ENCODE measurements at regions not wholly inside any gene's neighbourhood (a gene's known extent, or its start where the extent isn't known, plus 50 kb on each side); places are given as distances from the start of the nearest gene placed in this dataset.

DNA sequence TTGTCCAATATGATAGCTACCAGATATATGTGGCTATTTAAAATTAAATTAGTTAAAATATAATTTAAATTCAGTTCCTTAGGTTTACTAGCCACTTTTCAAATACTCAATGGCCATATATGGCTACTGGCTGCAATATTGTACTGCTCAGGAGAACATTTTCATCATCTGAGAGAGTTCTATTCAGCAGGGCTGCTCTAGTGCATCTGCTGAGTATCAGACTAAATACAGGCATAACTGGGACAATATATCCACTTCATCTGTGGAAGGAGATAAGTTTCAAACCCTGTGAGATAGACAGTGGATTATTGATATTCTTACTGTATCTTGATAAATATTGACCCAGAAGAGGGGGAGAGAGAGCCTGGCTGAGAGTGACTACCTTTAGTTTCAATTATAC is 240.1 kb upstream of the ANKRD50 start:
- H3K4me3 ChIP-seq (ENCODE audit: low read depth in 1 of 2, low read length in 2 of 2) = no peak overlapping the region
- H3K9me3 ChIP-seq (ENCODE audit: low read length) = no peaks in the 10 kb centered on the region
- no peaks in the 10 kb centered on the region for H3K27me3 ChIP-seq (ENCODE audit: control insufficient read depth in 1 of 2, insufficient read depth in 2 of 2, low read length in 2 of 2)
- no peak overlapping the region for H3K9ac ChIP-seq (ENCODE audit: low read length)
- H3K27ac ChIP-seq (ENCODE audit: low read depth, low read length) = no peak overlapping the region
- no peaks in the 10 kb centered on the region for H3K4me1 ChIP-seq (ENCODE audit: insufficient read depth, low read length)
- H3K36me3 ChIP-seq (ENCODE audit: insufficient read depth, low read length) = no peaks in the 10 kb centered on the region

- H3K27ac ChIP-seq (ENCODE audit: low read depth, low read length) = no peak overlapping the region
- no peaks in the 10 kb centered on the region for H3K4me1 ChIP-seq (ENCODE audit: insufficient read depth, low read length)
- no peaks in the 10 kb centered on the region for H3K36me3 ChIP-seq (ENCODE audit: insufficient read depth, low read length)
Measured at GRCh38 chr4:124948976-124949597, 236.6 kb upstream of the ANKRD50 start.

DNA sequence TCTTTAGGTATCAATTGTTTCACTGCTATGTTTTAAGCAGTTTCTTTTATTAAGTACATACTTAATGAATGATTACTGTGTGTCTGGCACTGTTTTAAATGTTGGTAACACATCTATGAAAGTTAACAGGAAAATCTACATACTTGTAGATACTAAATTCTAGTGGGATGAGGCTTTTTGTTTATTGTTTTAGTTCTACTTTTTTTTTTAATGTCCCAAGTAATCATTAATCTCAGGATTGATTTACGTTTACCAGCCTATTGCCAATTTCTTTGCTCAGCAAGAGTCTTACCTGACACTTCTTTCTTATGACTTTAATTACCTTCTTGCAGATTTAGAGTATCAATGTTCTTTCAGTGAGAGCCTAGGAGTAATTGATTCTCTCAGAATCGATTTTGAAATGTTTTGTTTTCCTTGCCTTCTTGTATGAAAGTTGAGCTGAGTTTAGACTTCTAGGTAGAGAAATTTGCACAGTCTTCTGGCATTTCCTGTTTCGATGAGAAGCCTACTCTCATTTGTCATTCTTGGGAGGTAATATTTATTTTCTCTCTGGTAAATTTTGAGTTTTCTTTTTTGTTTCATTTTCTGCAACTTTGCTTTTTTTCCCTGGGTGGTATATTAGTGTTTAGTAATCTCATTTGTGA is 235.2 kb upstream of the ANKRD50 start:
- H3K36me3 ChIP-seq (ENCODE audit: insufficient read depth, low read length) = no peaks in the 10 kb centered on the region
- H3K9me3 ChIP-seq (ENCODE audit: low read length) = no peaks in the 10 kb centered on the region
- H3K27me3 ChIP-seq (ENCODE audit: control insufficient read depth in 1 of 2, insufficient read depth in 2 of 2, low read length in 2 of 2) = no peaks in the 10 kb centered on the region
- no peak overlapping the region for H3K27ac ChIP-seq (ENCODE audit: low read depth, low read length)
- H3K9ac ChIP-seq (ENCODE audit: low read length) = no peak overlapping the region
- H3K4me1 ChIP-seq (ENCODE audit: insufficient read depth, low read length) = no peaks in the 10 kb centered on the region
- H3K4me3 ChIP-seq (ENCODE audit: low read depth in 1 of 2, low read length in 2 of 2) = no peak overlapping the region

More at GRCh38 chr4:124948976-124949597, 236.6 kb upstream of the ANKRD50 start:
- no peaks in the 10 kb centered on the region for H3K27me3 ChIP-seq (ENCODE audit: control insufficient read depth in 1 of 2, insufficient read depth in 2 of 2, low read length in 2 of 2)
- no peaks in the 10 kb centered on the region for H3K9me3 ChIP-seq (ENCODE audit: low read length)
- no peak overlapping the region for H3K9ac ChIP-seq (ENCODE audit: low read length)
- no peak overlapping the region for H3K4me3 ChIP-seq (ENCODE audit: low read depth in 1 of 2, low read length in 2 of 2)

GRCh38 chr4:124946696-124947095 is 234.2 kb upstream of the ANKRD50 start:
- Histone ChIP-seq H3K9ac (ENCODE audit: low read length) (no peak overlapping the region), H3K27me3 (ENCODE audit: control insufficient read depth in 1 of 2, insufficient read depth in 2 of 2, low read length in 2 of 2) (no peaks in the 10 kb centered on the region), H3K9me3 (ENCODE audit: low read length) (no peaks in the 10 kb centered on the region), H3K4me3 (ENCODE audit: low read depth in 1 of 2, low read length in 2 of 2) (no peak overlapping the region), H3K27ac (ENCODE audit: low read depth, low read length) (no peak overlapping the region), H3K36me3 (ENCODE audit: insufficient read depth, low read length) (no peaks in the 10 kb centered on the region), H3K4me1 (ENCODE audit: insufficient read depth, low read length) (no peaks in the 10 kb centered on the region)

GRCh38 chr4:124945422-124945821 is 232.9 kb upstream of the ANKRD50 start:
- H3K27ac ChIP-seq (ENCODE audit: low read depth, low read length) = no peak overlapping the region
- H3K4me1 ChIP-seq (ENCODE audit: insufficient read depth, low read length) = no peaks in the 10 kb centered on the region
- H3K27me3 ChIP-seq (ENCODE audit: control insufficient read depth in 1 of 2, insufficient read depth in 2 of 2, low read length in 2 of 2) = no peaks in the 10 kb centered on the region
- no peaks in the 10 kb centered on the region for H3K36me3 ChIP-seq (ENCODE audit: insufficient read depth, low read length)
- H3K4me3 ChIP-seq (ENCODE audit: low read depth in 1 of 2, low read length in 2 of 2) = no peak overlapping the region
- no peaks in the 10 kb centered on the region for H3K9me3 ChIP-seq (ENCODE audit: low read length)
- no peak overlapping the region for H3K9ac ChIP-seq (ENCODE audit: low read length)

DNA sequence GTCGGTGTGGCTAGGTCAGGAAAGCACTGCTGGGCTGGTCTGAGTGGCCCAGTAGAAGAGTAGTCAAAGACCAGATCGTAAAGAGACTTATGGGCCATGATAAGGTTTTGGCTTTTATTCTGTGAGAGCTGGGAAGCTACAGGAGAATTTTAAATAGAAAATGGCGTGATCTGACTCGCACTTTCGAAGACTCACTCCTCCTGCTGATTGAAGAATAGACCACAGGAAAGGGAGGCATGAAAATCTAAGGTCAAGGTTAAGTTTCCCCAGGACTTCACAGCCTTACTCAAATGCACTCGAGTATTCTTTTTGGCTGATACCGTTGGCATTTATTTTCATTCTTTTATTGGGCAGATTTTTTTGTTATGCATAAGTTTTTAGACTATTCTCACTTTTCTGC is 231.4 kb upstream of the ANKRD50 start:
- H3K9me3 ChIP-seq (ENCODE audit: low read length) = no peaks in the 10 kb centered on the region
- no peaks in the 10 kb centered on the region for H3K4me1 ChIP-seq (ENCODE audit: insufficient read depth, low read length)
- no peak overlapping the region for H3K4me3 ChIP-seq (ENCODE audit: low read depth in 1 of 2, low read length in 2 of 2)
- no peaks in the 10 kb centered on the region for H3K36me3 ChIP-seq (ENCODE audit: insufficient read depth, low read length)
- H3K27me3 ChIP-seq (ENCODE audit: control insufficient read depth in 1 of 2, insufficient read depth in 2 of 2, low read length in 2 of 2) = no peaks in the 10 kb centered on the region
- no peak overlapping the region for H3K27ac ChIP-seq (ENCODE audit: low read depth, low read length)
- no peak overlapping the region for H3K9ac ChIP-seq (ENCODE audit: low read length)

DNA sequence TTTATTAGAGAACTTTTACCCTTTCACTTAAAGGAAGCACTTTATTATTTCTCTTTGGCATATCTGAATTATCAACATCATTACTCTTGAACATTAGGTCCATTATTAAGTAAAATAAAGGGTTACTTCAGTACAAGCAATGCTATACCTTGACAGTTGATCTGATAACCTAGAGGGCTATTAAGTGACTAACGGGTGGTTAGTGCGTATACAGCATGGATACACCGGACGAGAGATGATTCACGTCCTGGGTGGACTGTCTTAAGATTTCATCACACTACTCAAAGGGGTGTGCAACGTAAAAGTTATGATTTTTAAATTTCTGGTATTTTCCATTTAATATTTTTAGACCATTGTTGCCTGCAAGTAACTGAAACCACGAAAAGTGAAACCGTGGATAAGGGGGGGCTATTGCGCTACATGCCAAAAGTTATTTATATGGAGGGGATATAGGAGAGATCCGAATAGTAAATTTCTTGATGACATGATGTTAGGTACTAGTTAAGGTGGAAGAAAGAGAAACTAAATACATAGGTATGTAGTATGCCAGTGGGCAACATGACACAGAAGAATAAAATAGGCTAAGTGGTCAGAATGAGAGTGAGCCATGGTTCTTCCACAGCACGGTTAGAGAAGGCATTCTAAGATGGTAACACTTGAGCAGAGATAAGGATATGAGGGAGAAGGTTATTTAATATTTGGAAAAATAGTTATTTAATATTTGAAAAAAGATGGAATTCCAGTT is 230.8 kb upstream of the ANKRD50 start:
- Histone ChIP-seq H3K27me3 (ENCODE audit: control insufficient read depth in 1 of 2, insufficient read depth in 2 of 2, low read length in 2 of 2) (no peaks in the 10 kb centered on the region), H3K9me3 (ENCODE audit: low read length) (no peaks in the 10 kb centered on the region), H3K4me1 (ENCODE audit: insufficient read depth, low read length) (no peaks in the 10 kb centered on the region), H3K27ac (ENCODE audit: low read depth, low read length) (no peak overlapping the region), H3K36me3 (ENCODE audit: insufficient read depth, low read length) (no peaks in the 10 kb centered on the region), H3K9ac (ENCODE audit: low read length) (no peak overlapping the region), H3K4me3 (ENCODE audit: low read depth in 1 of 2, low read length in 2 of 2) (no peak overlapping the region)

DNA sequence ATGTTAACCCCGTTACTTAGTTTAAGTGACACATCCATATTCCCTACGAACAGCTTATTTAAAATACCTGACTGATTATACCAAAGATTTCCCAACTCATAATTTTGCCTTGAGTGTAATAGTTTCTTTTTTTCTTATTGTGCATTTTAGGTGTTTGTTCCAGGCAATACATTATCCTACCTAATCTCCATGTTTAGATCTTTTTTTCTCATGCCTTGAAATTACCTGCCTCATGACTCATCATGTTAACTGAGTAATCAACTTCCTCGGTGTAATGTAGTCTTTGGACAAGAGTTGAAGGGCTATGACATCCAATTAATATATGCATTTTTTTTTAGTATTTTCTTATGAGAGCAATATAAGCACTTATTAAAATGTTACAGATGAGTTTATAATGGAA is 228.7 kb upstream of the ANKRD50 start:
- Histone ChIP-seq H3K36me3 (ENCODE audit: insufficient read depth, low read length) (no peaks in the 10 kb centered on the region), H3K4me3 (ENCODE audit: low read depth in 1 of 2, low read length in 2 of 2) (no peak overlapping the region), H3K9ac (ENCODE audit: low read length) (no peak overlapping the region), H3K27ac (ENCODE audit: low read depth, low read length) (no peak overlapping the region), H3K9me3 (ENCODE audit: low read length) (no peaks in the 10 kb centered on the region), H3K27me3 (ENCODE audit: control insufficient read depth in 1 of 2, insufficient read depth in 2 of 2, low read length in 2 of 2) (no peaks in the 10 kb centered on the region), H3K4me1 (ENCODE audit: insufficient read depth, low read length) (peaks cover 7% of the 10 kb centered on the region)

DNA sequence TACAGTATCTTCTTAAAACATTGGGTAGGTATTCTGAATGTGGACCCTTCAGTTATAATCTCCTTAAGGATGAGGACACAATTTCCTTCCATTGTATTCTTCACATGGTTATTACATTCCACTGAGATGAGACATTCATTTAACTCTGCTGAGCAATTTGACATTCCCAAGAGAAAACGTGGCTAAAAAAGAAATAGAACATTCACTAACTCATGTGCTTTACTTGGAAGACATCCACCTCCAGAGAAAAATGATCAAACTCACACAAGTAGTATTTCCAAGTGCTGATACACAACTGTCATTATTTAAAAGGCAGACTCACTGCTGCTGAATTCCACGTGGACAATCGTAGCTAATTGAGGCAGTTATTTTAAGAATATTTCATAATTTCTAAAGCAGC is 227.9 kb upstream of the ANKRD50 start:
- H3K27ac ChIP-seq (ENCODE audit: low read depth, low read length) = no peak overlapping the region
- H3K36me3 ChIP-seq (ENCODE audit: insufficient read depth, low read length) = no peaks in the 10 kb centered on the region
- no peak overlapping the region for H3K4me3 ChIP-seq (ENCODE audit: low read depth in 1 of 2, low read length in 2 of 2)
- no peak overlapping the region for H3K9ac ChIP-seq (ENCODE audit: low read length)
- no peaks in the 10 kb centered on the region for H3K9me3 ChIP-seq (ENCODE audit: low read length)
- no peaks in the 10 kb centered on the region for H3K27me3 ChIP-seq (ENCODE audit: control insufficient read depth in 1 of 2, insufficient read depth in 2 of 2, low read length in 2 of 2)
- peaks cover 13% of the 10 kb centered on the region for H3K4me1 ChIP-seq (ENCODE audit: insufficient read depth, low read length)

- H3K4me1 ChIP-seq (ENCODE audit: insufficient read depth, low read length) = peaks cover 13% of the 10 kb centered on the region
Measured at GRCh38 chr4:124939908-124940307, 227.4 kb upstream of the ANKRD50 start.

DNA sequence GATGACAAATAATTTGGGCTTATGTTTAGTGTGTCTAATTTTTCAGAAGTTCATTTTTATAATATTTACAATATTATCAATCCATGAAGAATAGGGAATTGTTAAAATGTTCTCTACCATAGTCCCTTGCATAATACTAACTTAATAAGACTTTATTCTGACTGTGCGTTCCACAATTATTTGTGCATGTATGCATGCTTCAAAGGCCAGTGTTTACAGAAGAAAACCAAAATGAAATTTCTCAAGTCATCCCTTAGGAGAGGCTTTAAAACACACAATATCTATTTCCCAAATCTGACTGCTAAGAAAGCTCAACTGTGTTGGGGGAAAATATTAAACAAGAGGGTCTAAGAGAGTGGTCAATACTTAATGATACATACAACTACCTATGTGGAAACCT is 226.3 kb upstream of the ANKRD50 start:
- no peak overlapping the region for H3K9ac ChIP-seq (ENCODE audit: low read length)
- no peaks in the 10 kb centered on the region for H3K9me3 ChIP-seq (ENCODE audit: low read length)
- H3K27ac ChIP-seq (ENCODE audit: low read depth, low read length) = no peak overlapping the region
- H3K36me3 ChIP-seq (ENCODE audit: insufficient read depth, low read length) = no peaks in the 10 kb centered on the region
- H3K27me3 ChIP-seq (ENCODE audit: control insufficient read depth in 1 of 2, insufficient read depth in 2 of 2, low read length in 2 of 2) = no peaks in the 10 kb centered on the region
- peaks cover 13% of the 10 kb centered on the region for H3K4me1 ChIP-seq (ENCODE audit: insufficient read depth, low read length)
- H3K4me3 ChIP-seq (ENCODE audit: low read depth in 1 of 2, low read length in 2 of 2) = no peak overlapping the region

More at GRCh38 chr4:124939908-124940307, 227.4 kb upstream of the ANKRD50 start:
- no peak overlapping the region for H3K4me3 ChIP-seq (ENCODE audit: low read depth in 1 of 2, low read length in 2 of 2)
- no peaks in the 10 kb centered on the region for H3K27me3 ChIP-seq (ENCODE audit: control insufficient read depth in 1 of 2, insufficient read depth in 2 of 2, low read length in 2 of 2)
- H3K9me3 ChIP-seq (ENCODE audit: low read length) = no peaks in the 10 kb centered on the region
- H3K27ac ChIP-seq (ENCODE audit: low read depth, low read length) = no peak overlapping the region
- H3K9ac ChIP-seq (ENCODE audit: low read length) = no peak overlapping the region
- no peaks in the 10 kb centered on the region for H3K36me3 ChIP-seq (ENCODE audit: insufficient read depth, low read length)
